OCI-LY7 (cell line): ENCODE measurements at regions not wholly inside any gene's neighbourhood (a gene's known extent, or its start where the extent isn't known, plus 50 kb on each side); places are given as distances from the start of the nearest gene placed in this dataset.

ENCODE experiments used
- EZH2phosphoT487 ChIP-seq: fragments of 200-600 bp; sonication (generic); IDR thresholded peaks from 2 replicates; pipeline ENCODE4 v1.6.1; 2018; ENCODE audit warnings: low read depth, borderline replicate concordance, mild to moderate bottlenecking, mixed run types, antibody characterized with exemption, low read length, moderate library complexity, mixed read lengths
- TF ChIP-seq, protein P1 (sequence below): fragments of 200-600 bp; sonication (generic); conservative IDR thresholded peaks from 2 replicates; pipeline ENCODE4 v1.5.1; 2014; ENCODE audit warnings: mild to moderate bottlenecking, antibody characterized with exemption, low read length, moderate library complexity, mixed read lengths

DNA sequence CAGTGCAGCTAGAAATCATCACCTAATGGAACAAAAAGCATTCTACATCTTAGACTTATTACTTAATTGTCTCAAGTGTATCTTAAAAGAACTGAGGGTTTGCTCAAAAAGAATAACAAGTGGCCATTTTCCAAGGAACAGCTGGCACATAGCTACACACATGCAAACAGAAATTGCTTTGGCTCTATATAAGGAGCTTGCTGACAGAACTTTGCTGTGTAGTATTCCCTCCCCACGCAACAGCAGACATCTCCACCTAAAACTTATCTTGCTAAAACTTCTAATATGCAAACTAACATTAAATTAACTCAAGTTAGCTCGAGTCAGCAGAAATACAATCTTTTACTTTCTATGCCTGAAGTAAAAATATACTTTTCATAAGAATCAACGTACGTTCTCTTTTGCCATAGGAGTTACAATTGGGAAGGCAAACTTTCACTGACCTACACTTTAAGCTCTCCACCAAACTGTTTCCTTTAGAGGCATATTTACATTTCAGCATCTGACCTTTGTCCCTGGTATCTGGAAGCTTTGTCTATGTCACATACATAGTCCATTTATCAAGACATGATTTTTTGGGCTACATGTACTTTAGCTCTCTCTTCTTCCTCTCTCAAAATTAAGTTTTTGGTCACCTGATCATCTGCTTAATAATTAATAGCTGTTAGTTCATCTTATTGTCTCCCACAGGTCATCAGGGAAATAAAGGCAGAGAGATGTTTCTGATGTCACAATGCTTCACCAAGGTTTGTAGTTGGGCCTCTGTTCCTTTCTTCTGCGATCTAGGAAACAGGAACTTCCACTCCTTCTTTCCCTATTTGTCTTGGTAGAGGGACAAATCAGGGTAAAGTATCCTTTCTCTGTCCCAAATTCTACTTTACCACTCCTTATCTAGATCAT is 163.4 kb upstream of the AGTR1 start:
- TF ChIP-seq, protein P1, sequence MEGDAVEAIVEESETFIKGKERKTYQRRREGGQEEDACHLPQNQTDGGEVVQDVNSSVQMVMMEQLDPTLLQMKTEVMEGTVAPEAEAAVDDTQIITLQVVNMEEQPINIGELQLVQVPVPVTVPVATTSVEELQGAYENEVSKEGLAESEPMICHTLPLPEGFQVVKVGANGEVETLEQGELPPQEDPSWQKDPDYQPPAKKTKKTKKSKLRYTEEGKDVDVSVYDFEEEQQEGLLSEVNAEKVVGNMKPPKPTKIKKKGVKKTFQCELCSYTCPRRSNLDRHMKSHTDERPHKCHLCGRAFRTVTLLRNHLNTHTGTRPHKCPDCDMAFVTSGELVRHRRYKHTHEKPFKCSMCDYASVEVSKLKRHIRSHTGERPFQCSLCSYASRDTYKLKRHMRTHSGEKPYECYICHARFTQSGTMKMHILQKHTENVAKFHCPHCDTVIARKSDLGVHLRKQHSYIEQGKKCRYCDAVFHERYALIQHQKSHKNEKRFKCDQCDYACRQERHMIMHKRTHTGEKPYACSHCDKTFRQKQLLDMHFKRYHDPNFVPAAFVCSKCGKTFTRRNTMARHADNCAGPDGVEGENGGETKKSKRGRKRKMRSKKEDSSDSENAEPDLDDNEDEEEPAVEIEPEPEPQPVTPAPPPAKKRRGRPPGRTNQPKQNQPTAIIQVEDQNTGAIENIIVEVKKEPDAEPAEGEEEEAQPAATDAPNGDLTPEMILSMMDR, result no peak
- no peak for TF ChIP-seq EZH2phosphoT487
